ENCODE measurements at regions not wholly inside any gene's neighbourhood (a gene's known extent, or its start where the extent isn't known, plus 50 kb on each side); places are given as distances from the start of the nearest gene placed in this dataset.

DNA sequence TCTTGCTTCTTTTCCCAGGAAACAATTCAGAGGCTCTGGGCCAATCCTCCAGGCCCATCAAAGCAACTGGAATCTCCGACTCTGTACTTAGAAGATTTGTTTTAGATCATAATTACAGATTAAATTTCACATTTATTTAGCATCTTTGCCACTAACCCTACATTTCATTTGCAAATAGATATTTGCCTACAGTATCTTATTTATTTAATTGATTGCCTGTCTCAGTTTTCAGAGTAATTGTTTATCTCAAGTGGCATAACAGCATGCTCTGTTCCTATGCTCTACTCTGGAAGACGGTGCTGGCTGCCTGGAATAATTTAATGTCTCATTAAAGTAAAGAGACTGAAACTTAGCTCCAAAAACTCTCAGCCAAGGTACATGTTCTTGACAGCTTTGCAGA, 213.4 kb downstream of the HNMT start:
- H3K4me1 ChIP-seq (ENCODE audit: control insufficient read depth in 1 of 2, insufficient read depth in 2 of 2, low read length in 2 of 2) = no peaks in the 10 kb centered on the region
- WGBS, 2 donors = 56 to 63% methylated on average over 2 of the region's 2 CpGs
- ATAC-seq (ENCODE audit: low FRiP score) (no peak), DNase-seq (no peak)
- no peaks in the 10 kb centered on the region for H3K36me3 ChIP-seq (ENCODE audit: control insufficient read depth in 1 of 2, insufficient read depth in 2 of 2, low read length in 1 of 2)
- no peak overlapping the region for H3K4me3 ChIP-seq (ENCODE audit: low read length in 2 of 2)
- intact Hi-C loops (cut with DNase I) = no loop called here
- H3K27ac ChIP-seq (ENCODE audit: low read depth in 1 of 2, low read length in 2 of 2) = no peak overlapping the region
- H3K27me3 ChIP-seq (ENCODE audit: control insufficient read depth in 1 of 2, insufficient read depth in 2 of 2, low read length in 1 of 2) = no peaks in the 10 kb centered on the region
- H3K9me3 ChIP-seq (ENCODE audit: control insufficient read depth, low read length) = peaks cover 2% of the 10 kb centered on the region

DNA sequence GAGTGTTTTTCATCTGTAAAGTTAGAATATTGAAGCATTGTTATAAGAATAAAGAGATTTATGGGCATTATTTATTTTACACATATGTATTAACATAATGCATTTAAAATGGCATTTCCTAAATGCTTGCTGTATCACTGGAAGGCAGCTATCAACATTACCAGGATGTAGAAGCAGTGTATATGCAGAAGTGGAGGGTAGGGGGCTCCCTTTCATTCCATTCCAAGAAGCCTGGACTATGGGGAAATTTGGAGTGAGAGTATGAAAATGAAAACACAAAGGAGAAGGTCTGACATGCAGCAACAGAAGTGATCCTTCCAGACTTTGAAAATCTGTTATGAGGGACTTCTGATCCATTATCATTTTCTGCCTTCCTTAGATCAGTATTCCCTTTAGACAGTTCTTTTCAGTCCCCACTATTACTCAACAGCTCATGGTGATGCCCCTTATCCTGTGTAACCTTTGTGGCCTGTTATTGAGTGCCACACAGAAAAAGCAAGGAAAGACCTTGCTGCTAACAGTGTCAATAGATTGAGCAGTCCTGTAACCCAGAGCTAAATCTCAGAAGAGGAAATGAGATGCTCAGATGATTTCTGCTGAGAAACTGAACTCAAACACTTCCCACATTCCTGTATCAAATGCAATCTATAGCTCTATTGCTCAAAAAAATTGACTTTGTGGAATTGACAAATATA, 216.6 kb downstream of the HNMT start:
- Histone ChIP-seq H3K27me3 (ENCODE audit: control insufficient read depth in 1 of 2, insufficient read depth in 2 of 2, low read length in 1 of 2) (no peaks in the 10 kb centered on the region), H3K4me1 (ENCODE audit: control insufficient read depth in 1 of 2, insufficient read depth in 2 of 2, low read length in 2 of 2) (no peaks in the 10 kb centered on the region), H3K36me3 (ENCODE audit: control insufficient read depth in 1 of 2, insufficient read depth in 2 of 2, low read length in 1 of 2) (no peaks in the 10 kb centered on the region), H3K9me3 (ENCODE audit: control insufficient read depth, low read length) (no peaks in the 10 kb centered on the region), H3K27ac (ENCODE audit: low read depth in 1 of 2, low read length in 2 of 2) (no peak overlapping the region), H3K4me3 (ENCODE audit: low read length in 2 of 2) (no peak overlapping the region)
- DNase-seq (no peak), ATAC-seq (ENCODE audit: low FRiP score) (no peak)
- intact Hi-C loops (cut with DNase I) = no loop called here

DNA sequence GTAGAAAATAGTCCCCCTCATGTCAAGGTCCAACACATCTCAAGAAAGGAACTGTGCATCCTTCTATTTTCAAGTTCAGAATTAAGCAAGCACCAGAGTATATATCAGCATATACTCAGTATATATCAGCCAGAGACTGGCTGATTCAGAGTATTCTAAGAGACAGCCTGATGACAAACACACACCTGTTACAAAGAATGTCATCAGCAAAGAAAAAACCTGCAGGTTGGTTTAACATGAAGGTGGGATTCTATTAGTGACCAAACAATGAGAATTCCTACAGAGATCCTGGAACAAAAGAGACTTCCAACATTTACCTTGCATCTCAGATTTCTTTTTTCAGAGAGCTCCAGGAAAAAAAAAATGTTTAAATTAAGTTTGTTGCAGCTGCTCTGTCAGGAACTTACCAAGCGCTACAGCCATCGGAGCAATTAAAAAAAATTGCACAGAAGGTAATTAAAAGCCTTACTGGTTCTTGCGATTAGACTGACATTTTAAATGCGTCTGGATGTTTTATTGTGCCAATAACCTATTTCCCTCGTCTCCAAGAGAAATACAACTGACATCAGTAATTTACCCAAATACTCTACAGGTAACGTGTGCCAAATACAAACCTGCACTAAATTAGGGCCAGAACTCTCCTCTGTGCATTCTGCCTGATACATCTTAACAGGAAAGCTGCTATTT, 218.1 kb downstream of the HNMT start:
- no peak for ATAC-seq (ENCODE audit: low FRiP score)

DNA sequence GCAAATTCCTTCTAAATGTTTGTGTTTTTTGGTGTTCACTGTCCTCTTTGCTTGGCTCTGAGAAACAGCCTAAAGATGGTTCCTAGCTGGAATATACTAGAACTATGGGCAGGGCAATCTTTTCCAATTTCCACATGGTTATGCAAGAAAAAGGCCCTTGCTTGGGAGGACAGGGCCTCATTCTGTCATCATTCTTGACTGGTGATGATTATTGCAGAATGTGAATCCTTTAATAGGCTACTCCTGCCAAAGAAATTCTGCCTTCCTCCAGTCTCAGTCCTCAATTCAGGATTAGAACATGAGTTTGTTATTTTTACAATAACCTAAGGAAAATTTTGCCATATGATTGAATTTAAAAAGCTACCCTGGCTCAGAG, 218.7 kb downstream of the HNMT start:
- Histone ChIP-seq H3K27me3 (ENCODE audit: control insufficient read depth in 1 of 2, insufficient read depth in 2 of 2, low read length in 1 of 2) (no peaks in the 10 kb centered on the region), H3K9me3 (ENCODE audit: control insufficient read depth, low read length) (no peaks in the 10 kb centered on the region), H3K27ac (ENCODE audit: low read depth in 1 of 2, low read length in 2 of 2) (no peak overlapping the region), H3K36me3 (ENCODE audit: control insufficient read depth in 1 of 2, insufficient read depth in 2 of 2, low read length in 1 of 2) (no peaks in the 10 kb centered on the region), H3K4me1 (ENCODE audit: control insufficient read depth in 1 of 2, insufficient read depth in 2 of 2, low read length in 2 of 2) (no peaks in the 10 kb centered on the region), H3K4me3 (ENCODE audit: low read length in 2 of 2) (no peak overlapping the region)
- DNase-seq (no peak), ATAC-seq (ENCODE audit: low FRiP score) (no peak)
- intact Hi-C loops (cut with DNase I) = no loop called here

More for the DNA sequence above, 218.1 kb downstream of the HNMT start:
- no peak for DNase-seq
- no peaks in the 10 kb centered on the region for H3K9me3 ChIP-seq (ENCODE audit: control insufficient read depth, low read length)
- no peak overlapping the region for H3K4me3 ChIP-seq (ENCODE audit: low read length in 2 of 2)
- no peaks in the 10 kb centered on the region for H3K27me3 ChIP-seq (ENCODE audit: control insufficient read depth in 1 of 2, insufficient read depth in 2 of 2, low read length in 1 of 2)
- no peak overlapping the region for H3K27ac ChIP-seq (ENCODE audit: low read depth in 1 of 2, low read length in 2 of 2)
- intact Hi-C loops (cut with DNase I) = no loop called here
- no peaks in the 10 kb centered on the region for H3K36me3 ChIP-seq (ENCODE audit: control insufficient read depth in 1 of 2, insufficient read depth in 2 of 2, low read length in 1 of 2)
- H3K4me1 ChIP-seq (ENCODE audit: control insufficient read depth in 1 of 2, insufficient read depth in 2 of 2, low read length in 2 of 2) = no peaks in the 10 kb centered on the region
- 84 to 90% methylated on average over 6 of the region's 6 CpGs for WGBS, 2 donors

DNA sequence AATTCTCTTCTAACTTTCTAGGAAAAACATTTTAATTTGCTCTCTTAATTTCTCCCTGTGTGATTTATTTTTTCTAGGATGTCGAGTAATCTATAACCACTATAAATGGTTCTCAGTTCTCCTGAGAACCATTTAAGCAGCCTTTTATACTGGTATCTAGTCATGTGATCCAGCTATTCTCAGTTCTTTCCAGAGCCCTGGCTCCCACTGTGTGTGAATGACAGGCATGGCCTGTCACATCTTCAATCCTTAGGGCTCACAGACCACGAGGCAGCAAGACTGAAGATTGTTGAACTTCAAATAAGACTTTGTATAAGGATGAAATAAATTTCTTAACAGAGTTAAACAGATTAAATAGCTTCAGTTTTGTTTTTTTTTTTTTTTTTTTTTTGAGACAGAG, 219.4 kb downstream of the HNMT start:
- ATAC-seq (ENCODE audit: low FRiP score) (no peak), DNase-seq (no peak)
- Histone ChIP-seq H3K9me3 (ENCODE audit: control insufficient read depth, low read length) (no peaks in the 10 kb centered on the region), H3K4me3 (ENCODE audit: low read length in 2 of 2) (no peak overlapping the region), H3K36me3 (ENCODE audit: control insufficient read depth in 1 of 2, insufficient read depth in 2 of 2, low read length in 1 of 2) (no peaks in the 10 kb centered on the region), H3K4me1 (ENCODE audit: control insufficient read depth in 1 of 2, insufficient read depth in 2 of 2, low read length in 2 of 2) (no peaks in the 10 kb centered on the region), H3K27me3 (ENCODE audit: control insufficient read depth in 1 of 2, insufficient read depth in 2 of 2, low read length in 1 of 2) (no peaks in the 10 kb centered on the region), H3K27ac (ENCODE audit: low read depth in 1 of 2, low read length in 2 of 2) (no peak overlapping the region)
- WGBS, 2 donors = 90 to 91% methylated on average over 2 of the region's 2 CpGs
- intact Hi-C loops (cut with DNase I) = no loop called here

DNA sequence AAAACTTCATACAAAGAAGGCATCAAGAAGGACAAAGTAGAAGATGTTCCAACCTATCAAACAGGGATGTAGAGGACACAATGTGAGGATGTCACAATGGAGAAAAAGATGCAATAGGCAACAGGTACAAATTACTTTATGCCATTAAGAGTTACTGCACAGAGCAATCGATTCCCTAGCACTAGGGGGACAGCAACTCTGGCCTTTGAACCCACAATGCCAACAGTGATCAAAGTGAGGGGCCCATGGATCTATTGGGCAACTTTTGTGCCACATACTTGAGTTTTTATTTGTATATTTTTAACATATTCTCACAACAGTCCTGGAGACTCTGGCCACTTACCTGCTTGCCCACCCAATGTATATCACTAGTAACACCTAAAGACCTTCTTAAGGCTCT, 220.2 kb downstream of the HNMT start:
- H3K27ac ChIP-seq (ENCODE audit: low read depth in 1 of 2, low read length in 2 of 2) = no peak overlapping the region
- H3K27me3 ChIP-seq (ENCODE audit: control insufficient read depth in 1 of 2, insufficient read depth in 2 of 2, low read length in 1 of 2) = no peaks in the 10 kb centered on the region
- no peaks in the 10 kb centered on the region for H3K36me3 ChIP-seq (ENCODE audit: control insufficient read depth in 1 of 2, insufficient read depth in 2 of 2, low read length in 1 of 2)
- WGBS, 2 donors = 90 to 93% methylated on average over 1 of the region's 1 CpG
- intact Hi-C loops (cut with DNase I) = no loop called here
- DNase-seq (no peak), ATAC-seq (ENCODE audit: low FRiP score) (no peak)
- H3K4me3 ChIP-seq (ENCODE audit: low read length in 2 of 2) = no peak overlapping the region
- no peaks in the 10 kb centered on the region for H3K4me1 ChIP-seq (ENCODE audit: control insufficient read depth in 1 of 2, insufficient read depth in 2 of 2, low read length in 2 of 2)
- H3K9me3 ChIP-seq (ENCODE audit: control insufficient read depth, low read length) = no peaks in the 10 kb centered on the region

DNA sequence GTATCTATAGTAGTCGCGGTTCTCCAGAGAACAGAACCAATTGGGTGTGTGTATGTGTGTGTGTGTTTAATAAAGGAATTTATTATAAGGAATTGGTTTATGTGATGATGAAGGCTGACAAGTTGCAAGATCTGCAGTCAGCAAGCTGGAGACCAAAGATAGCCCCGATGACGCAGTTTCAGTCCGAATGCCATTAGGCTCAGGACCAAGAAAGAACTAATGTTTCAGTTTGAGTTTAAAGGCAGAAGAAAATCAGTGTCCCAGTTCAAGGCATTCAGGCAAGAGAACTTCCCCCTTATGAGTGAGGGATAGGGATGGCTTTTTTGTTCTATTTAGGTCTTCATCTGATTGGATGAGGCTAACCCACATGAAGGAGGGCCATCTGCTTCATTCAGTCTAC, 221.6 kb downstream of the HNMT start:
- intact Hi-C loops (cut with DNase I) = no loop called here
- H3K27ac ChIP-seq (ENCODE audit: low read depth in 1 of 2, low read length in 2 of 2) = no peak overlapping the region
- H3K4me3 ChIP-seq (ENCODE audit: low read length in 2 of 2) = no peak overlapping the region
- no peaks in the 10 kb centered on the region for H3K4me1 ChIP-seq (ENCODE audit: control insufficient read depth in 1 of 2, insufficient read depth in 2 of 2, low read length in 2 of 2)
- H3K36me3 ChIP-seq (ENCODE audit: control insufficient read depth in 1 of 2, insufficient read depth in 2 of 2, low read length in 1 of 2) = no peaks in the 10 kb centered on the region
- ATAC-seq (ENCODE audit: low FRiP score) = no peak
- 81 to 83% methylated on average over 5 of the region's 5 CpGs for WGBS, 2 donors
- no peaks in the 10 kb centered on the region for H3K27me3 ChIP-seq (ENCODE audit: control insufficient read depth in 1 of 2, insufficient read depth in 2 of 2, low read length in 1 of 2)
- no peaks in the 10 kb centered on the region for H3K9me3 ChIP-seq (ENCODE audit: control insufficient read depth, low read length)
- DNase-seq = no peak

DNA sequence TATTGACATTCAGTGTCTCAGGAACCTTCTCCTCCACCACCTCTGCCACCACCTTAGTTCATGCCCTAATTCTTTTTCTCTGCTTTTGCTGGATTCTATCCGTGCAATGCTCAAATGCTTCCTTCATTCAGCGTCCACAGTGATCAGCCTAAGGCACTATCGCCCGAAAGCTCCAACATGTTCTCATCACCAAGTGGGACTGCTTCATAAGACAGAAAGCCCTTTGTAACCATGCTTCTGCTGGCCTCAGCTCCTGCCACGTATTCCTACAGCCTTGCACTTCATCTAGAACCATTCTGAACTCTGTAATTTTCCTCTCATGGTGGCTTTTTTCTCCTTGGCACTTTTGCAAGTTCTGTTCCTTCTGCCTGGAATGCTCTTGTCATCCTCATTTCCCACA, 222.9 kb downstream of the HNMT start:
- H3K4me3 ChIP-seq (ENCODE audit: low read length in 2 of 2) = no peak overlapping the region
- no peaks in the 10 kb centered on the region for H3K9me3 ChIP-seq (ENCODE audit: control insufficient read depth, low read length)
- H3K27me3 ChIP-seq (ENCODE audit: control insufficient read depth in 1 of 2, insufficient read depth in 2 of 2, low read length in 1 of 2) = no peaks in the 10 kb centered on the region
- no peak for ATAC-seq (ENCODE audit: low FRiP score)
- H3K36me3 ChIP-seq (ENCODE audit: control insufficient read depth in 1 of 2, insufficient read depth in 2 of 2, low read length in 1 of 2) = no peaks in the 10 kb centered on the region
- no peak overlapping the region for H3K27ac ChIP-seq (ENCODE audit: low read depth in 1 of 2, low read length in 2 of 2)
- intact Hi-C loops (cut with DNase I) = no loop called here
- no peaks in the 10 kb centered on the region for H3K4me1 ChIP-seq (ENCODE audit: control insufficient read depth in 1 of 2, insufficient read depth in 2 of 2, low read length in 2 of 2)
- 93 to 96% methylated on average over 5 of the region's 5 CpGs for WGBS, 2 donors
- DNase-seq = no peak

DNA sequence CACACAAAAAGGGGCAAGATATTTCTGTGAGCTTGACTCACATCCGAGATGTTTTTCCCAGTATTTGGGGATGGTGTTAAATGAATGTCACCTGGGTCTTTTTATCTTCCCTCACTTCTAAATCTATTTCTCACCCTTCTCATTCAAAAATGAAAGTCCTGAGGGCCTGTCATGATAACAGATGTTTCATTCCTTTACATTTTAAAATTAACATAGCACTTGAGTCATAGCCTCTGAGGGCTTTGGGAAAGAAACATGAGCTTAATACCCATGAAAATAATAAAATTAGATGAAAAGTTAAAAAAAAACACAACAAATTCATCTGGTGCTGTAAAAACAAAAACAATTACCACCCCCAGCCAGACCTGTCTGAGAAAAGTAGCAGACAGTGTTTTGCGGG, 226.7 kb downstream of the HNMT start:
- no peak for ATAC-seq (ENCODE audit: low FRiP score)

More for the DNA sequence above, 226.7 kb downstream of the HNMT start:
- DNase-seq = no peak
- H3K4me1 ChIP-seq (ENCODE audit: control insufficient read depth in 1 of 2, insufficient read depth in 2 of 2, low read length in 2 of 2) = no peaks in the 10 kb centered on the region
- intact Hi-C loops (cut with DNase I) = no loop called here
- WGBS, 2 donors = 96 to 97% methylated on average over 2 of the region's 2 CpGs
- no peaks in the 10 kb centered on the region for H3K9me3 ChIP-seq (ENCODE audit: control insufficient read depth, low read length)
- H3K27me3 ChIP-seq (ENCODE audit: control insufficient read depth in 1 of 2, insufficient read depth in 2 of 2, low read length in 1 of 2) = no peaks in the 10 kb centered on the region
- no peak overlapping the region for H3K4me3 ChIP-seq (ENCODE audit: low read length in 2 of 2)
- no peak overlapping the region for H3K27ac ChIP-seq (ENCODE audit: low read depth in 1 of 2, low read length in 2 of 2)
- H3K36me3 ChIP-seq (ENCODE audit: control insufficient read depth in 1 of 2, insufficient read depth in 2 of 2, low read length in 1 of 2) = no peaks in the 10 kb centered on the region
